ENCODE measurements at regions not wholly inside any gene's neighbourhood (a gene's known extent, or its start where the extent isn't known, plus 50 kb on each side); places are given as distances from the start of the nearest gene placed in this dataset.
A peak's percentile ranks its signal among the peaks of the same experiment; 100 is the strongest.

DNA sequence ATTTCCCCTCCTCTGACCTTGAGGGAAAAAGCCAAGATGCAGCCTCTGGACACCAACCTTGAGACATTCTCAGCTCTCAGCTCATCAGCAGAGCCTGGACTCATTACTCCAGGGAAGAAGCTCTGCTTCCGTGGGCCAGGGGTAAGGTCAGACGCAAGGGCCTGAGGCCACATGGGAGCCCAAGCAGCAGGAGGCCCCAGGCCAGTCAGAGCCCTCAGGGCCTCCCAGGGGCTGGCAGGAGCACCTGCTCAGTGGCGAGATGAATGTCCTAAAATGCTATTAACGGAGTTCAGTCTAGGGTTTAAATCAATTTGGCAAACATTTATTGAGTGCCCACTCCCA is 208.6 kb downstream of the ERMARD start:
- no peak for DNase-seq (ENCODE audit: low read depth)
- no peak for TF ChIP-seq CTCF (conservative IDR thresholded peaks at IDR 0.05; ENCODE audit: low read depth, low read length)

GRCh38 chr6:169959136-169960002 is 207.9 kb downstream of the ERMARD start:
- DNase-seq (ENCODE audit: low read depth), result no peak
- TF ChIP-seq CTCF (conservative IDR thresholded peaks at IDR 0.05; ENCODE audit: low read depth, low read length), result no peak

More for the DNA sequence above, 208.6 kb downstream of the ERMARD start:
- H3K4me3 ChIP-seq (ENCODE audit: low read depth, low read length), result no peak overlapping the region

GRCh38 chr6:169958510-169958909 is 207.1 kb downstream of the ERMARD start:
- TF ChIP-seq CTCF (conservative IDR thresholded peaks at IDR 0.05; ENCODE audit: low read depth, low read length), result no peak
- no peak for DNase-seq (ENCODE audit: low read depth)
- H3K4me3 ChIP-seq (ENCODE audit: low read depth, low read length), result no peak overlapping the region

More at GRCh38 chr6:169959136-169960002, 207.9 kb downstream of the ERMARD start:
- H3K4me3 ChIP-seq (ENCODE audit: low read depth, low read length), result peak overlapping the region; percentile 12

GRCh38 chr6:169957351-169957963 is 206.0 kb downstream of the ERMARD start:
- TF ChIP-seq CTCF (conservative IDR thresholded peaks at IDR 0.05; ENCODE audit: low read depth, low read length), result no peak
- H3K4me3 ChIP-seq (ENCODE audit: low read depth, low read length), result no peak overlapping the region
- no peak for DNase-seq (ENCODE audit: low read depth)

GRCh38 chr6:169956580-169956979 is 205.2 kb downstream of the ERMARD start:
- H3K4me3 ChIP-seq (ENCODE audit: low read depth, low read length), result no peak overlapping the region
- TF ChIP-seq CTCF (conservative IDR thresholded peaks at IDR 0.05; ENCODE audit: low read depth, low read length), result no peak
- no peak for DNase-seq (ENCODE audit: low read depth)

- no peak for TF ChIP-seq CTCF (conservative IDR thresholded peaks at IDR 0.05; ENCODE audit: low read depth, low read length)
- no peak for DNase-seq (ENCODE audit: low read depth)
Observed at GRCh38 chr6:169955731-169956437, 204.5 kb downstream of the ERMARD start.

More at GRCh38 chr6:169955731-169956437, 204.5 kb downstream of the ERMARD start:
- no peak overlapping the region for H3K4me3 ChIP-seq (ENCODE audit: low read depth, low read length)

Measured in epithelial cell of proximal tubule (primary cell).